ENCODE measurements at regions not wholly inside any gene's neighbourhood (a gene's known extent, or its start where the extent isn't known, plus 50 kb on each side); places are given as distances from the start of the nearest gene placed in this dataset.

DNA sequence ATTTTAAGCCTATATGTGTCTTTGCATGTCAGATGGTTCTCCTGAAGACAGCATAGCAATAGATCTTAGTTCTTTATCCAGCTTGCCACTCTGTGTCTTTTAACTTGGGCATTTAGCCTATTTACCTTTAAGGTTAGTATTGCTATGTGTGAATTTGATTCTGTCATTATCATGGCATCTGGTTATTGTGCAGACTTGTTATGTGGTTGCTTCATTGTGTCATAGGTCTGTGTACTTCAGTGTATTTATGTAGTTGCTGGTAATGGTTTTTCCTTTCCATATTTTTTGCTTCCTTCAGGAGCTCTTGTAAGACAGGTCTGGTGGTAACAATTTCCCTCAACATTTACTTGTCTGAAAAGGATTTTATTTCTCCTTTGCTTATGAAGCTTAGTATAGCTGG lies 1443.5 kb downstream of the FAM133A start:
- Histone ChIP-seq H3K4me2 (ENCODE audit: insufficient read depth, low read length) (no peak overlapping the region), H4K20me1 (replicated peaks; ENCODE audit: control insufficient read depth, insufficient read depth, low read length) (no peaks in the 10 kb centered on the region), H3K9me3 (replicated peaks; ENCODE audit: control insufficient read depth, insufficient read depth, low read depth, low read length) (no peaks in the 10 kb centered on the region), H3K4me1 (replicated peaks in 1 of 2; ENCODE audit: control insufficient read depth in 2 of 2, insufficient read depth in 2 of 2, low read length in 2 of 2) (no peaks in the 10 kb centered on the region), H3K27me3 (ENCODE audit: control insufficient read depth in 2 of 2, insufficient read depth in 2 of 2, low read length in 2 of 2) (no peaks in the 10 kb centered on the region), H3K9me1 (ENCODE audit: control insufficient read depth, insufficient read depth, low read length) (no peaks in the 10 kb centered on the region), H2AFZ (ENCODE audit: low read depth, low read length) (no peak overlapping the region), H3K27ac (ENCODE audit: extremely low read depth, low read depth, low read length) (no peak overlapping the region), H3K79me2 (ENCODE audit: control insufficient read depth, insufficient read depth, low read length) (no peaks in the 10 kb centered on the region), H3K36me3 (ENCODE audit: control insufficient read depth, insufficient read depth, low read length) (no peaks in the 10 kb centered on the region), H3K9ac (ENCODE audit: insufficient read depth in 1 of 2, low read depth in 2 of 2, low read length in 2 of 2) (no peak overlapping the region), H3K4me3 (no peak overlapping the region)
- in situ Hi-C loops (cut with MboI) (no loop called here), intact Hi-C loops (cut with micrococcal nuclease) (no loop called here)
- ChIA-PET CTCF (ENCODE audit: low intra/inter-chr PET ratio) (no interaction called here), POLR2A (no interaction called here)
- TF ChIP-seq, protein P1, sequence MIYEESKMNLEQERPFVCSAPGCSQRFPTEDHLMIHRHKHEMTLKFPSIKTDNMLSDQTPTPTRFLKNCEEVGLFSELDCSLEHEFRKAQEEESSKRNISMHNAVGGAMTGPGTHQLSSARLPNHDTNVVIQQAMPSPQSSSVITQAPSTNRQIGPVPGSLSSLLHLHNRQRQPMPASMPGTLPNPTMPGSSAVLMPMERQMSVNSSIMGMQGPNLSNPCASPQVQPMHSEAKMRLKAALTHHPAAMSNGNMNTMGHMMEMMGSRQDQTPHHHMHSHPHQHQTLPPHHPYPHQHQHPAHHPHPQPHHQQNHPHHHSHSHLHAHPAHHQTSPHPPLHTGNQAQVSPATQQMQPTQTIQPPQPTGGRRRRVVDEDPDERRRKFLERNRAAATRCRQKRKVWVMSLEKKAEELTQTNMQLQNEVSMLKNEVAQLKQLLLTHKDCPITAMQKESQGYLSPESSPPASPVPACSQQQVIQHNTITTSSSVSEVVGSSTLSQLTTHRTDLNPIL (CRISPR knock-in tag; IDR thresholded peaks at IDR 0.05), result no peak
- no peak for TF ChIP-seq IFI16 (CRISPR knock-in tag; IDR thresholded peaks at IDR 0.05)
- TF ChIP-seq RBM34 (IDR thresholded peaks at IDR 0.05; ENCODE audit: borderline replicate concordance, insufficient read depth, low read length), result no peak
- TF ChIP-seq, protein P2, sequence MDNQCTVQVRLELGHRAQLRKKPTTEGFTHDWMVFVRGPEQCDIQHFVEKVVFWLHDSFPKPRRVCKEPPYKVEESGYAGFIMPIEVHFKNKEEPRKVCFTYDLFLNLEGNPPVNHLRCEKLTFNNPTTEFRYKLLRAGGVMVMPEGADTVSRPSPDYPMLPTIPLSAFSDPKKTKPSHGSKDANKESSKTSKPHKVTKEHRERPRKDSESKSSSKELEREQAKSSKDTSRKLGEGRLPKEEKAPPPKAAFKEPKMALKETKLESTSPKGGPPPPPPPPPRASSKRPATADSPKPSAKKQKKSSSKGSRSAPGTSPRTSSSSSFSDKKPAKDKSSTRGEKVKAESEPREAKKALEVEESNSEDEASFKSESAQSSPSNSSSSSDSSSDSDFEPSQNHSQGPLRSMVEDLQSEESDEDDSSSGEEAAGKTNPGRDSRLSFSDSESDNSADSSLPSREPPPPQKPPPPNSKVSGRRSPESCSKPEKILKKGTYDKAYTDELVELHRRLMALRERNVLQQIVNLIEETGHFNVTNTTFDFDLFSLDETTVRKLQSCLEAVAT (IDR thresholded peaks at IDR 0.05), result no peak
- TF ChIP-seq EZH2 (IDR thresholded peaks at IDR 0.05; ENCODE audit: borderline replicate concordance, low read depth, low read length), result no peak
- no peak for TF ChIP-seq NBN (IDR thresholded peaks at IDR 0.05; ENCODE audit: low read depth)
- no peak for TF ChIP-seq AFF4 (CRISPR knock-in tag; IDR thresholded peaks at IDR 0.05)
- TF ChIP-seq, protein P3, sequence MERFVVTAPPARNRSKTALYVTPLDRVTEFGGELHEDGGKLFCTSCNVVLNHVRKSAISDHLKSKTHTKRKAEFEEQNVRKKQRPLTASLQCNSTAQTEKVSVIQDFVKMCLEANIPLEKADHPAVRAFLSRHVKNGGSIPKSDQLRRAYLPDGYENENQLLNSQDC (CRISPR knock-in tag; IDR thresholded peaks at IDR 0.05), result no peak
- no peak for DNase-seq (ENCODE audit: extremely low read depth in 1 of 4, low spot score in 3 of 4)
- no peak for FAIRE-seq
- no peak for ATAC-seq
- BruUV-seq (replicated peaks), result no TSS peak
